Mucosa of descending colon (tissue), 3 donors: ENCODE measurements at regions not wholly inside any gene's neighbourhood (a gene's known extent, or its start where the extent isn't known, plus 50 kb on each side); places are given as distances from the start of the nearest gene placed in this dataset.
"Not testable (repeated sequence)": the region's sequence is repeated elsewhere in the genome, so short reads cannot be mapped to it uniquely, and the experiment has no call there.

Experiments
- ATAC-seq: fragments of 200-7000 bp; cut with Tn5 transposase; one replicate; pipeline ENCODE4 v1.9.1; 2020; ENCODE audit warnings: mild to moderate bottlenecking, moderate library complexity
- DNase-seq, 3 donors: peaks; one replicate each; pipeline ENCODE4 v3.0.0-alpha.2; 2020
- H3K36me3 ChIP-seq: fragments of 200-600 bp; one replicate; pipeline ENCODE4 v1.8.0; 2021; ENCODE audit warnings: low read depth, mild to moderate bottlenecking
- H3K4me1 ChIP-seq: fragments of 200-600 bp; one replicate; pipeline ENCODE4 v1.8.0; 2021; ENCODE audit warnings: low read depth, mild to moderate bottlenecking
- H3K4me3 ChIP-seq: fragments of 200-600 bp; one replicate; pipeline ENCODE4 v1.8.0; 2021; ENCODE audit warnings: mild to moderate bottlenecking
- H3K9me3 ChIP-seq: fragments of 200-600 bp; one replicate; pipeline ENCODE4 v1.8.0; 2021; ENCODE audit warnings: mild to moderate bottlenecking
- CTCF ChIP-seq: fragments of 200-600 bp; IDR thresholded peaks from one replicate; pipeline ENCODE4 v1.8.0; 2022; ENCODE audit warnings: antibody characterized with exemption, mild to moderate bottlenecking
- intact Hi-C, 2 donors: fragments of 100-400 bp; cut with DNase I in 1 of 2; cut with micrococcal nuclease in 1 of 2; formaldehyde crosslinking; loops; one replicate each; pipeline versions ENCODE4 v1.11.0 to v1.11.1; 2022; cut with DNase I, micrococcal nuclease
- donor health status: DM: no; HTN: no; CAD: no; lungs with moderate emphysema.
- donor health status: DM: no; HTN: no; CAD: no.
- donor health status: DM: no; HTN: yes; CAD: no.

GRCh38 chr5:84961193-84961592 lies 576.5 kb upstream of the EDIL3 start:
- no peaks in the 10 kb centered on the region for H3K36me3 ChIP-seq
- no peak for TF ChIP-seq CTCF
- H3K9me3 ChIP-seq, result no peaks in the 10 kb centered on the region
- ATAC-seq (no peak), DNase-seq (no peak)
- H3K4me3 ChIP-seq, result no peak overlapping the region
- H3K4me1 ChIP-seq, result no peaks in the 10 kb centered on the region
- intact Hi-C loops, result no loop called here

GRCh38 chr5:84961903-84962302 lies 577.2 kb upstream of the EDIL3 start:
- H3K36me3 ChIP-seq, result no peaks in the 10 kb centered on the region
- ATAC-seq (no peak), DNase-seq (no peak)
- intact Hi-C loops, result no loop called here
- no peak for TF ChIP-seq CTCF
- H3K4me1 ChIP-seq, result no peaks in the 10 kb centered on the region
- no peak overlapping the region for H3K4me3 ChIP-seq
- no peaks in the 10 kb centered on the region for H3K9me3 ChIP-seq

- no peaks in the 10 kb centered on the region for H3K4me1 ChIP-seq
- H3K9me3 ChIP-seq, result no peaks in the 10 kb centered on the region
- ATAC-seq (no peak), DNase-seq (no peak)
- no peak for TF ChIP-seq CTCF
- H3K36me3 ChIP-seq, result no peaks in the 10 kb centered on the region
- H3K4me3 ChIP-seq, result no peak overlapping the region
- intact Hi-C loops, result no loop called here
Measured at GRCh38 chr5:84983093-84983492, 598.4 kb upstream of the EDIL3 start.

- TF ChIP-seq CTCF, result no peak
- Histone ChIP-seq H3K4me1 (no peaks in the 10 kb centered on the region), H3K4me3 (no peak overlapping the region), H3K9me3 (no peaks in the 10 kb centered on the region), H3K36me3 (no peaks in the 10 kb centered on the region)
- intact Hi-C loops, result no loop called here
- ATAC-seq (no peak), DNase-seq (no peak)
Measured at GRCh38 chr5:84985148-84985547, 600.5 kb upstream of the EDIL3 start.

- no peaks in the 10 kb centered on the region for H3K9me3 ChIP-seq
- H3K4me1 ChIP-seq, result no peaks in the 10 kb centered on the region
- H3K4me3 ChIP-seq, result no peak overlapping the region
- no peak for ATAC-seq
- H3K36me3 ChIP-seq, result no peaks in the 10 kb centered on the region
- intact Hi-C loops, result no loop called here
- DNase-seq, result no peak
- no peak for TF ChIP-seq CTCF
Measured at GRCh38 chr5:84986688-84987087, 602.0 kb upstream of the EDIL3 start.

GRCh38 chr5:85000671-85001070 lies 616.0 kb upstream of the EDIL3 start:
- ATAC-seq (no peak), DNase-seq (no peak)
- H3K9me3 ChIP-seq, result no peaks in the 10 kb centered on the region
- TF ChIP-seq CTCF, result no peak
- H3K36me3 ChIP-seq, result no peaks in the 10 kb centered on the region
- intact Hi-C loops, result no loop called here
- H3K4me3 ChIP-seq, result no peak overlapping the region
- no peaks in the 10 kb centered on the region for H3K4me1 ChIP-seq

- H3K9me3 ChIP-seq, H3K4me1 ChIP-seq, ATAC-seq, intact Hi-C loops, H3K4me3 ChIP-seq, H3K36me3 ChIP-seq, DNase-seq: not testable (repeated sequence)
Measured at GRCh38 chr5:85002026-85002425, 617.3 kb upstream of the EDIL3 start.
